HAP-1 (cell line): ENCODE measurements at regions not wholly inside any gene's neighbourhood (a gene's known extent, or its start where the extent isn't known, plus 50 kb on each side); places are given as distances from the start of the nearest gene placed in this dataset.
A peak's percentile ranks its signal among the peaks of the same experiment; 100 is the strongest.

Experiments
- DNase-seq, 2 experiments: peaks; one replicate each; pipeline ENCODE4 v3.0.0-alpha.2; 2016 to 2020; ENCODE audit warnings: low spot score in 2 of 2
- H3K27me3 ChIP-seq: fragments of 250-450 bp; sonication (Bioruptor Pico); 2 replicates; pipeline ENCODE4 v1.5.1; 2020; ENCODE audit warnings: low read depth, mild to moderate bottlenecking, moderate library complexity
- H3K36me3 ChIP-seq: fragments of 250-450 bp; sonication (Bioruptor Pico); replicated peaks from 2 replicates; pipeline ENCODE4 v1.5.1; 2020; ENCODE audit warnings: mild to moderate bottlenecking
- H3K4me1 ChIP-seq: fragments of 250-450 bp; sonication (Bioruptor Pico); 2 replicates; pipeline ENCODE4 v1.5.1; 2020; ENCODE audit warnings: mild to moderate bottlenecking
- H3K4me3 ChIP-seq: fragments of 250-450 bp; sonication (Bioruptor Pico); 2 replicates; pipeline ENCODE4 v1.5.1; 2020; ENCODE audit warnings: mild to moderate bottlenecking, moderate library complexity
- H3K9me3 ChIP-seq: fragments of 250-450 bp; sonication (Bioruptor Pico); 2 replicates; pipeline ENCODE4 v1.5.1; 2020; ENCODE audit warnings: mild to moderate bottlenecking, moderate library complexity
- in situ Hi-C: fragments of 300-500 bp; cut with MboI; formaldehyde crosslinking; loops from 3 replicates; pipeline ENCODE4 v1.14.3; 2020; ENCODE audit warnings: low sequenced_read_pairs, inconsistent platforms, mixed read lengths

- Histone ChIP-seq H3K9me3 (no peaks in the 10 kb centered on the region), H3K4me3 (no peak overlapping the region), H3K36me3 (no peaks in the 10 kb centered on the region), H3K4me1 (no peaks in the 10 kb centered on the region), H3K27me3 (no peaks in the 10 kb centered on the region)
- peak; percentile 8 to 32 for DNase-seq
- in situ Hi-C loops: no loop called here
Observed at GRCh38 chr20:6636209-6637159, 131.0 kb upstream of the BMP2 start.

- H3K9me3 ChIP-seq: no peaks in the 10 kb centered on the region
- H3K27me3 ChIP-seq: no peaks in the 10 kb centered on the region
- no peaks in the 10 kb centered on the region for H3K36me3 ChIP-seq
- in situ Hi-C loops: no loop called here
- DNase-seq: no peak
- H3K4me3 ChIP-seq: no peak overlapping the region
- no peaks in the 10 kb centered on the region for H3K4me1 ChIP-seq
Observed at GRCh38 chr20:6635034-6635736, 132.3 kb upstream of the BMP2 start.

- Histone ChIP-seq H3K9me3 (no peaks in the 10 kb centered on the region), H3K27me3 (no peaks in the 10 kb centered on the region), H3K4me1 (no peaks in the 10 kb centered on the region), H3K4me3 (no peak overlapping the region), H3K36me3 (no peaks in the 10 kb centered on the region)
- DNase-seq: no peak
- in situ Hi-C loops: no loop called here
Observed at GRCh38 chr20:6632187-6632586, 135.3 kb upstream of the BMP2 start.

GRCh38 chr20:6630514-6630913 is 137.0 kb upstream of the BMP2 start:
- in situ Hi-C loops: no loop called here
- no peaks in the 10 kb centered on the region for H3K36me3 ChIP-seq

GRCh38 chr20:6629564-6629963 is 137.9 kb upstream of the BMP2 start:
- no peak for DNase-seq
- no peaks in the 10 kb centered on the region for H3K9me3 ChIP-seq
- in situ Hi-C loops: no loop called here
- no peak overlapping the region for H3K4me3 ChIP-seq
- no peaks in the 10 kb centered on the region for H3K4me1 ChIP-seq
- H3K27me3 ChIP-seq: no peaks in the 10 kb centered on the region
- no peaks in the 10 kb centered on the region for H3K36me3 ChIP-seq

More at GRCh38 chr20:6630514-6630913, 137.0 kb upstream of the BMP2 start:
- Histone ChIP-seq H3K27me3 (no peaks in the 10 kb centered on the region), H3K4me1 (no peaks in the 10 kb centered on the region), H3K4me3 (no peak overlapping the region), H3K9me3 (no peaks in the 10 kb centered on the region)
- DNase-seq: no peak

- no peaks in the 10 kb centered on the region for H3K4me1 ChIP-seq
- peak in 1 of 2 experiments; percentile 9 for DNase-seq
- in situ Hi-C loops: no loop called here
- H3K9me3 ChIP-seq: no peaks in the 10 kb centered on the region
- H3K4me3 ChIP-seq: no peak overlapping the region
- no peaks in the 10 kb centered on the region for H3K27me3 ChIP-seq
- no peaks in the 10 kb centered on the region for H3K36me3 ChIP-seq
Observed at GRCh38 chr20:6626805-6627204, 140.7 kb upstream of the BMP2 start.

GRCh38 chr20:6623989-6624388 is 143.5 kb upstream of the BMP2 start:
- no peaks in the 10 kb centered on the region for H3K36me3 ChIP-seq
- no peaks in the 10 kb centered on the region for H3K4me1 ChIP-seq
- no peak overlapping the region for H3K4me3 ChIP-seq
- DNase-seq: no peak
- in situ Hi-C loops: no loop called here
- no peaks in the 10 kb centered on the region for H3K27me3 ChIP-seq
- H3K9me3 ChIP-seq: no peaks in the 10 kb centered on the region

- H3K27me3 ChIP-seq: no peaks in the 10 kb centered on the region
- no peaks in the 10 kb centered on the region for H3K36me3 ChIP-seq
- DNase-seq: no peak
- in situ Hi-C loops: no loop called here
- no peaks in the 10 kb centered on the region for H3K4me1 ChIP-seq
- no peaks in the 10 kb centered on the region for H3K9me3 ChIP-seq
- H3K4me3 ChIP-seq: no peak overlapping the region
Observed at GRCh38 chr20:6622041-6622440, 145.4 kb upstream of the BMP2 start.

- Histone ChIP-seq H3K36me3 (no peaks in the 10 kb centered on the region), H3K4me3 (no peak overlapping the region), H3K4me1 (no peaks in the 10 kb centered on the region), H3K9me3 (no peaks in the 10 kb centered on the region), H3K27me3 (no peaks in the 10 kb centered on the region)
- DNase-seq: no peak
- in situ Hi-C loops: no loop called here
Observed at GRCh38 chr20:6618051-6618450, 149.4 kb upstream of the BMP2 start.

GRCh38 chr20:6616421-6616820 is 151.1 kb upstream of the BMP2 start:
- no peak for DNase-seq
- H3K9me3 ChIP-seq: no peaks in the 10 kb centered on the region
- H3K4me3 ChIP-seq: no peak overlapping the region
- no peaks in the 10 kb centered on the region for H3K27me3 ChIP-seq
- no peaks in the 10 kb centered on the region for H3K36me3 ChIP-seq
- in situ Hi-C loops: no loop called here
- no peaks in the 10 kb centered on the region for H3K4me1 ChIP-seq

- DNase-seq: no peak
- Histone ChIP-seq H3K9me3 (no peaks in the 10 kb centered on the region), H3K36me3 (no peaks in the 10 kb centered on the region), H3K4me3 (no peak overlapping the region), H3K27me3 (no peaks in the 10 kb centered on the region), H3K4me1 (no peaks in the 10 kb centered on the region)
- in situ Hi-C loops: no loop called here
Observed at GRCh38 chr20:6614836-6615235, 152.7 kb upstream of the BMP2 start.

GRCh38 chr20:6613280-6613861 is 154.1 kb upstream of the BMP2 start:
- Histone ChIP-seq H3K4me3 (no peak overlapping the region), H3K4me1 (no peaks in the 10 kb centered on the region), H3K27me3 (no peaks in the 10 kb centered on the region), H3K36me3 (no peaks in the 10 kb centered on the region), H3K9me3 (no peaks in the 10 kb centered on the region)
- DNase-seq: no peak
- in situ Hi-C loops: no loop called here

- no peak for DNase-seq
- Histone ChIP-seq H3K4me3 (no peak overlapping the region), H3K27me3 (no peaks in the 10 kb centered on the region), H3K9me3 (no peaks in the 10 kb centered on the region), H3K36me3 (no peaks in the 10 kb centered on the region), H3K4me1 (no peaks in the 10 kb centered on the region)
- in situ Hi-C loops: no loop called here
Observed at GRCh38 chr20:6612606-6612923, 154.9 kb upstream of the BMP2 start.
